Trophoblast cell (in vitro differentiated cells and primary cell): ENCODE measurements at regions not wholly inside any gene's neighbourhood (a gene's known extent, or its start where the extent isn't known, plus 50 kb on each side); places are given as distances from the start of the nearest gene placed in this dataset.
A peak's percentile ranks its signal among the peaks of the same experiment; 100 is the strongest.

ENCODE experiments used
- DNase-seq, 2 donors: peaks; one replicate each; pipeline ENCODE4 v3.0.0-alpha.2; 2016
- H2AFZ ChIP-seq: 2 replicates; pipeline ENCODE4 v1.6.1; 2013; ENCODE audit warnings: low read length, moderate library complexity, mild to moderate bottlenecking; ENCODE audit not compliant: insufficient read depth, poor library complexity
- H2AK5ac ChIP-seq: 2 replicates; pipeline ENCODE4 v1.6.1; 2013; ENCODE audit warnings: mild to moderate bottlenecking, low read length
- H2BK120ac ChIP-seq: 2 replicates; pipeline ENCODE4 v1.6.1; 2013; ENCODE audit warnings: low read length, mild to moderate bottlenecking, moderate library complexity; ENCODE audit not compliant: insufficient read depth, poor library complexity
- H2BK12ac ChIP-seq: 2 replicates; pipeline ENCODE4 v1.6.1; 2013; ENCODE audit warnings: mild to moderate bottlenecking, low read length, moderate library complexity
- H2BK5ac ChIP-seq: 2 replicates; pipeline ENCODE4 v1.6.1; 2013; ENCODE audit warnings: low read length, low read depth, moderate library complexity, mild to moderate bottlenecking; ENCODE audit not compliant: poor library complexity
- H3K14ac ChIP-seq: 2 replicates; pipeline ENCODE4 v1.6.1; 2013; ENCODE audit warnings: mild to moderate bottlenecking, low read length
- H3K18ac ChIP-seq: 2 replicates; pipeline ENCODE4 v1.6.1; 2013; ENCODE audit warnings: mild to moderate bottlenecking, low read length
- H3K23ac ChIP-seq: 2 replicates; pipeline ENCODE4 v1.6.1; 2013; ENCODE audit warnings: low read length
- H3K27ac ChIP-seq: 2 replicates; pipeline ENCODE4 v1.5.1; 2013; ENCODE audit warnings: low read depth, mild to moderate bottlenecking, inconsistent platforms, low read length, moderate library complexity
- H3K27me3 ChIP-seq: 2 replicates; pipeline ENCODE4 v1.6.1; 2013; ENCODE audit warnings: inconsistent platforms, mild to moderate bottlenecking, low read length, moderate library complexity; ENCODE audit not compliant: insufficient read depth
- H3K36me3 ChIP-seq, 2 experiments: 1 replicate in 1 of 2; 2 replicates in 1 of 2; pipeline ENCODE4 v1.6.1; 2013; ENCODE audit warnings: low read length in 2 of 2, mild to moderate bottlenecking in 2 of 2, moderate library complexity in 1 of 2; ENCODE audit not compliant: insufficient read depth in 2 of 2, control insufficient read depth in 1 of 2
- H3K4ac ChIP-seq: 2 replicates; pipeline ENCODE4 v1.6.1; 2013; ENCODE audit warnings: low read depth, mild to moderate bottlenecking, low read length, moderate library complexity
- H3K4me1 ChIP-seq, 2 experiments: 1 replicate in 1 of 2; 2 replicates in 1 of 2; pipeline ENCODE4 v1.6.1; 2013; ENCODE audit warnings: low read length in 2 of 2, mild to moderate bottlenecking in 2 of 2, moderate library complexity in 1 of 2; ENCODE audit not compliant: insufficient read depth in 2 of 2, control insufficient read depth in 1 of 2
- H3K4me2 ChIP-seq: 2 replicates; pipeline ENCODE4 v1.6.1; 2013; ENCODE audit warnings: inconsistent platforms, mild to moderate bottlenecking, low read length, moderate library complexity
- H3K4me3 ChIP-seq: 2 replicates; pipeline ENCODE4 v1.5.1; 2013; ENCODE audit warnings: mild to moderate bottlenecking, low read depth, low read length, inconsistent platforms
- H3K79me1 ChIP-seq: one replicate; pipeline ENCODE4 v1.6.1; 2013; ENCODE audit warnings: low read length
- H3K79me2 ChIP-seq: 2 replicates; pipeline ENCODE4 v1.6.1; 2013; ENCODE audit warnings: low read length, mild to moderate bottlenecking; ENCODE audit not compliant: control insufficient read depth, insufficient read depth, poor library complexity
- H3K9ac ChIP-seq: 2 replicates; pipeline ENCODE4 v1.6.1; 2013; ENCODE audit warnings: mild to moderate bottlenecking, low read length
- H3K9me3 ChIP-seq: 2 replicates; pipeline ENCODE4 v1.6.1; 2013; ENCODE audit warnings: low read depth, mild to moderate bottlenecking, control low read depth, inconsistent platforms, low read length; ENCODE audit not compliant: insufficient read depth
- H4K12ac ChIP-seq: 2 replicates; pipeline ENCODE4 v1.6.1; 2013; ENCODE audit warnings: low read depth, mild to moderate bottlenecking, low read length, moderate library complexity
- H4K8ac ChIP-seq: 2 replicates; pipeline ENCODE4 v1.6.1; 2013; ENCODE audit warnings: low read depth, mild to moderate bottlenecking, low read length, moderate library complexity
- H4K91ac ChIP-seq: one replicate; pipeline ENCODE4 v1.6.1; 2013; ENCODE audit warnings: low read depth, mild to moderate bottlenecking, low read length, moderate library complexity
- WGBS: extraction: QIAGEN DNeasy Blood & Tissue Kit; methylation state at CpG from one replicate; pipeline ENCODE4 v1.1.7; 2013; ENCODE audit warnings: missing lambda C conversion rate; ENCODE audit not compliant: insufficient read length, insufficient coverage; ENCODE audit errors: extremely low coverage; 5-methylcytosine and 5-hydroxymethylcytosine counted together

GRCh38 chr5:2378108-2378507, 373.4 kb downstream of the IRX2 start:
- Histone ChIP-seq H4K91ac (no peak overlapping the region), H3K4ac (no peak overlapping the region), H2BK12ac (no peak overlapping the region), H3K4me3 (no peak overlapping the region), H3K18ac (no peak overlapping the region), H2BK120ac (no peak overlapping the region), H2BK5ac (no peak overlapping the region), H3K14ac (no peak overlapping the region), H2AFZ (no peak overlapping the region), H2AK5ac (no peak overlapping the region), H3K27me3 (no peaks in the 10 kb centered on the region), H3K36me3 (no peaks in the 10 kb centered on the region), H3K9me3 (peaks cover 3% of the 10 kb centered on the region), H3K23ac (no peak overlapping the region), H4K8ac (no peak overlapping the region), H4K12ac (no peak overlapping the region), H3K4me1 (no peaks in the 10 kb centered on the region), H3K4me2 (no peak overlapping the region), H3K79me2 (no peaks in the 10 kb centered on the region), H3K27ac (no peak overlapping the region), H3K79me1 (no peaks in the 10 kb centered on the region), H3K9ac (no peak overlapping the region)
- WGBS, result no CpG with 5 or more reads among the region's 7 CpGs
- no peak for DNase-seq

- H3K23ac ChIP-seq, result no peak overlapping the region
Measured at GRCh38 chr5:2376486-2376885, 375.0 kb downstream of the IRX2 start.

GRCh38 chr5:2375757-2376250, 375.7 kb downstream of the IRX2 start:
- Histone ChIP-seq H3K4me2 (no peak overlapping the region), H3K36me3 (no peaks in the 10 kb centered on the region), H3K79me1 (no peaks in the 10 kb centered on the region), H4K91ac (no peak overlapping the region), H3K27me3 (no peaks in the 10 kb centered on the region), H2BK5ac (no peak overlapping the region), H2BK12ac (no peak overlapping the region), H3K4me1 (no peaks in the 10 kb centered on the region), H3K14ac (no peak overlapping the region), H4K8ac (no peak overlapping the region), H3K4ac (no peak overlapping the region), H3K27ac (no peak overlapping the region), H3K18ac (no peak overlapping the region), H3K9me3 (peaks cover 6% of the 10 kb centered on the region), H3K9ac (peak overlapping the region; percentile 33), H4K12ac (no peak overlapping the region), H2BK120ac (no peak overlapping the region), H2AK5ac (no peak overlapping the region), H2AFZ (no peak overlapping the region), H3K4me3 (no peak overlapping the region), H3K23ac (no peak overlapping the region), H3K79me2 (no peaks in the 10 kb centered on the region)
- no CpG with 5 or more reads among the region's 11 CpGs for WGBS
- DNase-seq, result no peak

More at GRCh38 chr5:2376486-2376885, 375.0 kb downstream of the IRX2 start:
- no peak overlapping the region for H3K27ac ChIP-seq
- H2AK5ac ChIP-seq, result no peak overlapping the region
- H3K14ac ChIP-seq, result no peak overlapping the region
- H3K9ac ChIP-seq, result no peak overlapping the region
- no peak overlapping the region for H4K8ac ChIP-seq
- no peaks in the 10 kb centered on the region for H3K4me1 ChIP-seq
- no peak overlapping the region for H3K4ac ChIP-seq
- H3K4me3 ChIP-seq, result no peak overlapping the region
- WGBS, result no CpG with 5 or more reads among the region's 6 CpGs
- peaks cover 6% of the 10 kb centered on the region for H3K9me3 ChIP-seq
- H3K36me3 ChIP-seq, result no peaks in the 10 kb centered on the region
- no peak overlapping the region for H2BK120ac ChIP-seq
- H2AFZ ChIP-seq, result no peak overlapping the region
- H3K18ac ChIP-seq, result no peak overlapping the region
- H2BK12ac ChIP-seq, result no peak overlapping the region
- no peak overlapping the region for H3K4me2 ChIP-seq
- no peaks in the 10 kb centered on the region for H3K79me1 ChIP-seq
- no peak for DNase-seq
- H3K79me2 ChIP-seq, result no peaks in the 10 kb centered on the region
- H4K91ac ChIP-seq, result no peak overlapping the region
- H3K27me3 ChIP-seq, result no peaks in the 10 kb centered on the region
- H2BK5ac ChIP-seq, result no peak overlapping the region
- H4K12ac ChIP-seq, result no peak overlapping the region

- Histone ChIP-seq H3K79me1 (no peaks in the 10 kb centered on the region), H2BK5ac (no peak overlapping the region), H4K12ac (no peak overlapping the region), H3K23ac (no peak overlapping the region), H3K79me2 (no peaks in the 10 kb centered on the region), H3K36me3 (no peaks in the 10 kb centered on the region), H2AK5ac (no peak overlapping the region), H3K27ac (no peak overlapping the region), H3K4me3 (no peak overlapping the region), H3K4me2 (no peak overlapping the region), H2BK12ac (no peak overlapping the region), H3K9me3 (peaks cover 6% of the 10 kb centered on the region), H2AFZ (no peak overlapping the region), H3K4ac (no peak overlapping the region), H4K91ac (no peak overlapping the region), H3K9ac (no peak overlapping the region), H3K14ac (no peak overlapping the region), H3K18ac (no peak overlapping the region), H3K27me3 (no peaks in the 10 kb centered on the region), H2BK120ac (no peak overlapping the region), H3K4me1 (no peaks in the 10 kb centered on the region), H4K8ac (no peak overlapping the region)
- no CpG with 5 or more reads among the region's 13 CpGs for WGBS
- no peak for DNase-seq
Measured at GRCh38 chr5:2375291-2375690, 376.2 kb downstream of the IRX2 start.
